ENCODE measurements at regions not wholly inside any gene's neighbourhood (a gene's known extent, or its start where the extent isn't known, plus 50 kb on each side); places are given as distances from the start of the nearest gene placed in this dataset.

GRCh38 chr7:121748546-121748945 lies 124.4 kb upstream of the PTPRZ1 start:
- H2BK20ac ChIP-seq (ENCODE audit: low read depth, low read length) = no peak overlapping the region
- H4K5ac ChIP-seq (ENCODE audit: low read depth, low read length) = no peak overlapping the region
- DNase-seq = no peak
- no peak overlapping the region for H2BK120ac ChIP-seq (ENCODE audit: low read depth, low read length)
- no peak overlapping the region for H4K91ac ChIP-seq (ENCODE audit: insufficient read depth, low read depth, low read length)
- in situ Hi-C loops (cut with MboI; ENCODE audit: low sequenced_read_pairs) (loop anchor here (10.0 kb wide), 1 partner anchor 246 kb away; no protein-coding TSS in a partner anchor), intact Hi-C loops (cut with micrococcal nuclease) (loop anchor here (10.0 kb wide), 1 partner anchor 384 kb away; no protein-coding TSS in a partner anchor), dilution Hi-C loops (cut with HindIII; ENCODE audit: low sequenced_read_pairs, unreplicated experiment) (no loop called here)
- H3K36me3 ChIP-seq (ENCODE audit: control insufficient read depth, insufficient read depth, low read length) = no peaks in the 10 kb centered on the region
- no peak for TF ChIP-seq CEBPB (IDR thresholded peaks at IDR 0.05; ENCODE audit: low read depth, low read length)
- TF ChIP-seq RFX5 (IDR thresholded peaks at IDR 0.05; ENCODE audit: low read depth, low read length) = no peak
- no peak overlapping the region for H3K9ac ChIP-seq (ENCODE audit: low read depth, low read length)
- no peak overlapping the region for H2BK15ac ChIP-seq (ENCODE audit: low read depth, low read length)
- H3K27ac ChIP-seq (ENCODE audit: insufficient read depth, low read length) = no peak overlapping the region
- no peak overlapping the region for H2AFZ ChIP-seq (replicated peaks; ENCODE audit: low read length, poor library complexity)
- no peak overlapping the region for H2AK9ac ChIP-seq (replicated peaks; ENCODE audit: low read depth, low read length, poor library complexity)
- no peaks in the 10 kb centered on the region for H3K9me1 ChIP-seq (ENCODE audit: insufficient read depth, low read length)
- no peaks in the 10 kb centered on the region for H3K79me1 ChIP-seq (ENCODE audit: low read depth in 1 of 2, low read length in 2 of 2)
- H4K8ac ChIP-seq (ENCODE audit: low read depth in 2 of 2, low read length in 2 of 2) = no peak overlapping the region
- no CpG with 5 or more reads among the region's 1 CpG for WGBS, 2 experiments (ENCODE audit: extremely low coverage in 2 of 2, insufficient read length in 1 of 2)
- H2BK5ac ChIP-seq (ENCODE audit: low read depth, low read length, poor library complexity, severe bottlenecking) = no peak overlapping the region
- H3K14ac ChIP-seq (replicated peaks; ENCODE audit: low read depth, low read length) = no peak overlapping the region
- POLR2A ChIA-PET (ENCODE audit: unreplicated experiment) = no interaction called here
- H3K9me3 ChIP-seq (ENCODE audit: control insufficient read depth, insufficient read depth, low read length) = no peaks in the 10 kb centered on the region
- H3K23ac ChIP-seq (ENCODE audit: low read depth, low read length) = no peak overlapping the region
- H3K4me1 ChIP-seq (ENCODE audit: control insufficient read depth, insufficient read depth, low read length) = no peaks in the 10 kb centered on the region
- no peak overlapping the region for H3K56ac ChIP-seq (ENCODE audit: extremely low read depth, insufficient read depth, low read length)
- no peak overlapping the region for H3K4ac ChIP-seq (ENCODE audit: low read depth, low read length)
- no TSS peak for BruUV-seq (replicated peaks)
- CTCF ChIA-PET = no interaction called here
- H3K27me3 ChIP-seq (ENCODE audit: control insufficient read depth, insufficient read depth, low read length) = no peaks in the 10 kb centered on the region
- H2AK5ac ChIP-seq (ENCODE audit: low read depth, low read length) = no peak overlapping the region
- H3K4me3 ChIP-seq (ENCODE audit: insufficient read depth, low read depth, low read length) = no peak overlapping the region
- H3K18ac ChIP-seq (ENCODE audit: low read depth, low read length) = no peak overlapping the region
- H4K20me1 ChIP-seq (ENCODE audit: insufficient read depth, low read length) = no peaks in the 10 kb centered on the region
- ATAC-seq (ENCODE audit: low read depth) = no peak
- H3K4me2 ChIP-seq (ENCODE audit: low read depth, low read length) = no peak overlapping the region

Measured in IMR-90 (cell line).